GM18505 (cell line): ENCODE measurements at regions not wholly inside any gene's neighbourhood (a gene's known extent, or its start where the extent isn't known, plus 50 kb on each side); places are given as distances from the start of the nearest gene placed in this dataset.

Source experiments
- ATAC-seq: cut with Tn5 transposase; IDR thresholded peaks from one replicate; pipeline ENCODE4 v1.9.1; 2021; ENCODE audit not compliant: unreplicated experiment
- POLR2A ChIP-seq: IDR thresholded peaks from 4 replicates; pipeline ENCODE4 v1.6.1; 2011; ENCODE audit warnings: borderline replicate concordance; ENCODE audit not compliant: insufficient read depth, insufficient read length; ENCODE audit errors: extremely low read depth

DNA sequence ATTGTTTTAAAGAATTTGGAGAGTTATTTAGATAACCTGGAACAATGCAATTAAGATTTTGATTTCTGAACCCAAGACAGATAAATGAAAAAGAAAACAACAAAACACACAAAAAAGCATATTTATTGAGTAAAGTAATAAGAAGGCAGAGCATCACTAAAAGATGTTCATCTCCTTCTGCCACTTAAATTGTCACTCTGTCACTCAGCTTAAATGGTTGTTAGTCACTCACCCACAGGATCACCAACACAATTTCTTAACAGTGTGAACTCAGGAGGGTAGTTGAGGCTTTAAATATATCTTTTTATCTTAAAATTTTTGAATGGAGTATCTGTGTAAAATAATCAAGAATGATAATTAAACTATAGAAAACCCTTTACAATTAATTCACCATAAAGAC, 1215.5 kb upstream of the PCDH20 start:
- no peak for ATAC-seq
- TF ChIP-seq POLR2A, result no peak

DNA sequence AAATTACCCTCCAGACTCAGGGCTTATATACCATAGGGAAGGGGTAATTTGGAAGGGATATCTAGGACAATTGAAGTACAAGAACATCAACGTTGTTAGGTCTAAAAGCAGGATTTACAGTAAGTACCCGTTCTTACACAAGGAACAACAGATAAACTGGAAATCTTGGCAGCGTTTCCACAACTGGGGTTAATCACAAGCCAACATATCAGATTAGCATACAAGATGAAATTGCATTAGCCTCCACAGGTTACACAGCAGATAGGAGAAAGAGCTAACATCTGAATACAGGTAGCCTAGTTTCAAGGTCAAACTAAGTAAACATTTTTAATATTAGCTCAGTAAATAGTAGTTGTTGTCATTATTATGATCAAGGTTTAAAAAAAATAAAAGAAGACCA, 1214.0 kb upstream of the PCDH20 start:
- ATAC-seq, result no peak
- no peak for TF ChIP-seq POLR2A

DNA sequence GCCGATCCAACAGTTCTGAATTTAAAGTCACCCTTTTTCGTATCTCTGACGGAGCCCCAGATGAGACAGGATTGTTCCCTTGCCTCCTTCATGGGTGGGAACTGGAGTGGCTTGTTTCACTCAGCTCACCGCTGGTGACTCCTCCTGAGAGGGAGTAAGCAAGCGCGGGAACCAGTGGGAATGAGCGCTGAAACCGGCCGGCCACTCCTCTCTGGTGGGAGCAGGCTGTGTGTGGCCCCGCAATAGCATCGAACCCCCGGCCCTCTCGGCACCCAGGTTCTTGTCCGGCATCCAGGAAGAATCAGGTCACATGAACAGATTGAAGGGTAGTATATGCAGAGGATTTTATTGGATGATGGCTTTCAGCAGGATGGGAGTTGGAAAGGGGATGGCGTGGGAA, 1211.6 kb upstream of the PCDH20 start:
- ATAC-seq, result no peak
- no peak for TF ChIP-seq POLR2A

DNA sequence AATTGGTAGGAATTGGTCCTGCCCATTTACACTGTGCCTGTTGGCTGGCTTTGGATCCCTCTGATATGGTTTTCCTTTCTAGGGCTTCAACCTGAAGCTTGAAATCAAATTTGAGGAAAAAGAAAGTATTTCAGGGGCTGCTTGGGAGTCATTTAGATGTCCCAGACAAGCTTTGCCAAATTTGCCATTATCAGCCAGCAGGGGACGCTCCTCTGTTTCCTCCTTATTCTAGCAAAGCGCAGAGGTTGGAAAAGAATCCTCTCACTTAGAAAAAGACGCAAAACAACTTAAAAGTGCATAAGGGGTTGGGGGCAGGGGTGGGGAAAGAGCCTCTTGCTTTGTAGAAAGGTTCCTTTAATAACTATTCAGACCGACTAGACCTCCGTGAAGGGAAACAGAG, 1211.1 kb upstream of the PCDH20 start:
- no peak for TF ChIP-seq POLR2A
- ATAC-seq, result no peak

DNA sequence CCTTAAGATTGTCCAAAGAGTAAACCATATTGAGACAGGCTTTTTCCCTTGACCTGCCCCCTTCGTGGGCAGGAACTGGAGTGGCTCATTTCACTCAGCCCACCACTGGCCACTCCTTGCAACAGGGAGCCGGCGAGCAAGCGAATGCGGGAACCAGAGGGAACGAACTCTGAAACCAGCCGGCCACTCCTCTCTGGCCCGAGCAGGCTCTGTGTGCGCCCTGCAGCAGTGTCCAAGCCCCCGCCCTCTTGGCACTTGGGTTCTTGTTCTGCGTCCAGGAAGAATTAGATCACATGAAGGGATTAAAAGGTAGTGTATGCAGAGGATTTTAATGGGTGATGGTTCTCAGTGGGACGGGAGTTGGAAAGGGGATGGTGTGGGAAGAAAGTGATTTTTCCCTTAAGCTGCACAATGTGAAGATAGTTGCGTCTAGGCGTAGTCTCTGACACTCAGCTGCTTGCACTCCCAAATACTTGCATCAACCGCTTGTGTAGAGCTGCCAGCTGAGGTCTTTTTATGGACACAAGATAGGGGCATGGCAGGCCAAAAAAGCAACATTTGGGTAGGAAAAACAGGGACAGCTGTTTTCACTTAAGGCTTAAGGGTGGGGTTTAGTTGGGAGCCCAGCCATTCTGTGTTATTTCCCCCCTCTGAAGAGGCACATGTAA, 1209.7 kb upstream of the PCDH20 start:
- ATAC-seq, result no peak
- TF ChIP-seq POLR2A, result no peak

DNA sequence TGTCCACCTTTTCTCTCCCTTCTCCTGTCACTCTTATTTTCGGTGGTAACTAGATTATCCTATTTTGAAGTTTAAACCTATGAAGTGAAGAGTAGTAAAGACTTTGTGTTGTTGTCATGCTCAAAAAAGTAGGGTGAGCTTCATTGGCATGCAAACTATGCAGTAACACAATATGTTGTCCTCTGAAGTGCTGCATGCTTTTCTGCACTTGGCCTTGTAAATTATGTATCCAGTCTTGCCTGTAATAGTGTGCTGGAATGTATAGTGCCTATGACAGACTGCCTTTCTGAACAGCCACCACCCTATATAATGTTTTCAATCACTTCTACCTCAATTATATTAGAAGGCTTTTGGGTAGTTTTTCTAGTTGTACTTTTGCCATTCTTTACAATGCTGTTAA, 1198.2 kb upstream of the PCDH20 start:
- ATAC-seq, result no peak

DNA sequence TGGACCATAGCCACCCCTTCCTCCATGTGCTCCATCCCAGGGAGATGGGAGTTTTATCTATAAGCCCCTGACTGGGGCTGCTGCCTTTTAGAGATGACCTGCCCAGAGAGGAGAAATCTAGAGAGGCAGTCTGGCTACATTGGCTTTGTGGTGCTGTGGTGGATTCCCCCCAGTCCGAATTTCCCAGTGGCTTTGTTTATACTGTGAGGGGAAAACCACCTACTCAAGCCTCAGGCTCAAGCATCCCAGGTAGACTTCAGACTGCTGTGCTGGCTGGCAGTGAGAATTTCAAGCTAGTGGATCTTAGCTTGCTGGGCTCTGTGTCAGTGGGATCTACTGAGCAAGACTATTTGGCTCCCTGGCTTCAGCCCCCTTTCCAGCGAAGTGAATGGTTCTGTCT, 1195.7 kb upstream of the PCDH20 start:
- TF ChIP-seq POLR2A, result no peak
- ATAC-seq, result no peak

More for the DNA sequence above, 1198.2 kb upstream of the PCDH20 start:
- TF ChIP-seq POLR2A, result no peak

DNA sequence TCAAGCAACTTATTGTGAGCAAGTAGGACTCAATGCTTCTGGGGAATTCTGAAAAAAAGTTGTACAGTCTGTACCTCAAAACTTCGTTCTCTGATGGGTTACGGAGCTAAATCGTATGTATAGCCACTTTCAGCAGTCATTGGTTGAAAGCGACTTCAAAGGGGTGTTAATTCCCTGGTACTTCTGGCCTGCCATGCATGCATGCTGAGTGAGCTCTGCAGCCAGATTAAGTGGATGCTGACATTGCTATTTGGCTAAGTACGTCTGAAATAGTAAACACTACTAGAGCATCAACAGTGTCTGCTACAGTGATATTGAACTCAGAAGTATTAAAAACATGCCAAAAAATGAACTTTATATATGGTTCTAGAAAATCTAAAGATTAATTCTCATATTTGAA, 1183.1 kb upstream of the PCDH20 start:
- no peak for ATAC-seq
- TF ChIP-seq POLR2A, result no peak

DNA sequence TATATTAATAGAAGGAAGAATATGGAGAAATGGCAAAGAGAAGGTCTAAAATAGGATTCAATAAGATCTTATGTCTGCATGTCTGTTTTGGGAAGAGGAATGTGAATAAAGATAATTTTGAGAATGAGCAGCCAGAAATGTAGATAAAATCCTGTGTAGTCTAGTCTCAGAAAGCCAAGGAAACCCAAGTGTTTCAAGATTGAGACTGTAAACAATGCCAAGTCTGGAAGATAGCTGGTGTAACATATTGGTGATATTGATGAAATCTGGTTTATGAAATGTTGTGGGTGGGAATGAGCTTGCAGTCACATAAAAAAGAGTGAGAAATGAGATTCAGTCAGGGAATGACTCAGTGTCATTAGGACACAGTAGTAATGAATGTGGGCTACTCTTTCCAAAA, 1180.3 kb upstream of the PCDH20 start:
- no peak for ATAC-seq
- no peak for TF ChIP-seq POLR2A

DNA sequence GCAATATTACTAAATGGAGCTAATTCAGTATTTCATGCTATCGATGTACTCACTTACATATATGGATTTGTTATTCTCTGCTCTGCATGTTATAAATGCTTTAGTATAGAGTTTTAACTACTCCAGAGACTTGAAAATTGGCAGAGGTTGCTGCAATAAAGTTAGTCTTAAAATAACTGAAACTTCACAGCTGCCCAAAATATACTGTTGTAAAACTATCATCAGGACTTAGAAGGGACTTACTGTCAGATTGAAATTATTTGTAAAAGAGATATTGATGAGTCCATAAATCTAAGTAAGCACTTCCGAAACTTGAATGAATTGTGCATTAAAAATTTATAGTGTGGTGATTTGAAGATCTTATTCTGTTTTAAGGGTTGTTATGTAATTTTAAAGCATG, 1178.2 kb upstream of the PCDH20 start:
- TF ChIP-seq POLR2A, result no peak
- ATAC-seq, result no peak

DNA sequence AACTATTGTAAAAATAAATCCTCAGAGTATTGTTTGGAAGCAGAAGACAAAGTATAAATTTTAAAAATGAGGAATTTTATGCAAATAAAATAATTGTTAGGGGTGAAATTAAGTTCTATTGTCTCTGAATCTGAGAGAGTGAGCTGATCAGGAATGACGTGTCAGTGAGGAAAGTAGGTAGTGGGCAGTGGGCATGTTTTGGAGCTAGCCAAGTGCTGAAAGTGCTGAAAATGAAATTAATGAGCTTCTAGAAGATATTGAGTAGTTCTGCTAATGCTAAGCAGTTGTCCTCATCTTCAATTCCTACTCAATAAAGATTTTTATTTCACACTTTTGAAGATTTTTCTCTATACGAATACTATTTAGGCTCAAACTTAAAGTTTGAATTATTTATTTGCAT, 1167.8 kb upstream of the PCDH20 start:
- TF ChIP-seq POLR2A, result no peak

DNA sequence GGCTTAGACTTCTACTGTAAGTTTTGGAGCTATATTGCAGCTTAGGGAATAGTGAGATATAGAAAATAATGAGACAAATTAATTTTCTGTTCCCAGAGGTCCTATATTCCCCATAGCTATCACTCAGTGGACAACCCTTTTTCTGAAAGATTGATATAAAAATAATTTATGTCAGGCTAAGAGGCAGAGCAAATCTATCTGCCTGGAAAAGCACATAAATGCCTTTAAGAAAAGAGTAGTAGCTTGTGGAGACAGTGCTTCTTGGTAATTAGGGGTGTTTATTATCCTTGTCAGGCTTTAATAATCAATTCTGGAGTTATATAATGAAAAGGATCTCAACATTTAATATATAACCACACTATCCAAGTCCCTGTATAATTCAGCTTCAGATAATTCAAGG, 1162.8 kb upstream of the PCDH20 start:
- TF ChIP-seq POLR2A, result no peak

More for the DNA sequence above, 1167.8 kb upstream of the PCDH20 start:
- ATAC-seq, result no peak

DNA sequence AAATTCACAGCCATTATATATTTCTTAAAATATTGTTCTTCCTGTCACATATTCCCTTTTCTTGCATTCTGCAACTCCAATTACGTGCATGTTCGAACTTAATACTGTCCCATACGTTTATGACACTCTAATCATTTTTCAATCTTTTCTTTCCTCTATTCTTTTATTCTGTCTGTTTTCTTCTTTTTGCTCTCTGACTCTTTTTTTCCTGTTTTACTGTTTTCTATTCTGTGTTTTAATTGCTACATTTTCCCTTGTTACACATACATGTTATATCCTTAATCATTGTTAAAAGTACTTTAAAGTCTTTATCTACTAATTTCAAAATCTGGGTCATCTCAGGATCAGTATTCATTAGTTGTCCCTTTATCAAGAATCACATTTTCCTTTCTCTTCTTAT, 1149.1 kb upstream of the PCDH20 start:
- ATAC-seq, result no peak
- TF ChIP-seq POLR2A, result no peak

More for the DNA sequence above, 1162.8 kb upstream of the PCDH20 start:
- ATAC-seq, result no peak

DNA sequence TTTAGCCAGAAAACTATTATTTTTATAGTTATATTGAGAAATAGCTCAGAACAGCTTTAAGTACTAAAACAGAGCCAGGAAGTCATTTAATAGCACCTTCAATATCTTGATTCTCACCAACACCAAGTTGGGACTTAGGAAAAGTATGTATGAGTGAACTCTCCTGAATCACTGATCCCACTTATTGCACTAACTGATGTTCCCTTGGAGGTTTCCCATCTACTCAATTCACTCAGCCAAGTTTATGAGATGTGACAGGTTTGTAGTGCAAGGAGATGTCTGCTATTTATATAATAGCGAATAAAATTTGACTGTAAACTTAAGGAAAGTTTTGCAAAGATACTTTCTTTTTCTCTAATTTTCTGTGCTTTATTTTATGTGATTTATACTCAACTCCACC, 1147.6 kb upstream of the PCDH20 start:
- ATAC-seq, result no peak
- no peak for TF ChIP-seq POLR2A

DNA sequence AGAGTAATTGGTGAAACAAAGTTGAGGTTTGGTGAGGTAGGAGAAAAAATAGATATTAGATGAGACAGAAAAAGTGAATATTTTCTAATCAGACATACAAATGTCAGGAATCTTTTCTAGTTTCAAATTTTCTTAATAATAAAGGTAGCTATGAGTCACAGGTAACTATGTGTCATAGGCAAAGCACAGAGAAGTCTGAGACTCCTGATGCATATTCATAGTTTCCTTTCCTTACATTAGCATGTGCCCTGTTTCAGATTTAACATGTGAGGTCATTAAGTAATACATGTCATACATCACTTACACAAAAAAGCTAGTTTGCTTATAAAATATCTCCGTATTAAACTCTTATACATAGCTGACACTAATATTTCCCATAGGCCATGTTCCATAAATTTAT, 1141.3 kb upstream of the PCDH20 start:
- TF ChIP-seq POLR2A, result no peak
- no peak for ATAC-seq
